BJ (cell line): ENCODE measurements at regions not wholly inside any gene's neighbourhood (a gene's known extent, or its start where the extent isn't known, plus 50 kb on each side); places are given as distances from the start of the nearest gene placed in this dataset.

Experiments
- CTCF ChIA-PET: fragments of 350-600 bp; formaldehyde crosslinking; extraction: SDS; loops from one replicate; lab custom pipeline; 2021; ENCODE audit warnings: antibody characterized with exemption, inconsistent platforms; lab: Yijun Ruan, JAX
- POLR2A ChIA-PET: fragments of 300-600 bp; sonication (Branson Sonifier 250); formaldehyde crosslinking; extraction: SDS; loops from one replicate; lab custom pipeline; 2021; ENCODE audit warnings: antibody characterized with exemption; lab: Charles Lee
- DNase-seq: peaks from one replicate; pipeline ENCODE4 v3.0.0-alpha.2; 2011; ENCODE audit warnings: low read depth
- H3K27me3 ChIP-seq: 2 replicates; pipeline ENCODE4 v1.6.0; 2011; ENCODE audit warnings: low read length; ENCODE audit not compliant: control insufficient read depth, insufficient read depth
- H3K36me3 ChIP-seq: 2 replicates; pipeline ENCODE4 v1.5.1; 2011; ENCODE audit warnings: low read length; ENCODE audit not compliant: control insufficient read depth, insufficient read depth
- H3K4me3 ChIP-seq: 2 replicates; pipeline ENCODE4 v1.5.1; 2011; ENCODE audit warnings: low read depth, mild to moderate bottlenecking, control low read depth, low read length
- CTCF ChIP-seq: IDR thresholded peaks from 2 replicates; pipeline ENCODE4 v1.5.1; 2011; ENCODE audit warnings: low read depth, mild to moderate bottlenecking, control low read depth, inconsistent platforms, low read length, moderate library complexity; ENCODE audit not compliant: insufficient read depth

- no peaks in the 10 kb centered on the region for H3K36me3 ChIP-seq
- no peak for DNase-seq
- no peak overlapping the region for H3K4me3 ChIP-seq
- POLR2A ChIA-PET: no interaction called here
- TF ChIP-seq CTCF: no peak
- CTCF ChIA-PET: no interaction called here
- H3K27me3 ChIP-seq: no peaks in the 10 kb centered on the region
These were observed 949.5 kb downstream of the RAB28 start for GRCh38 chr4:12534684-12535083.

- CTCF ChIA-PET: no interaction called here
- H3K4me3 ChIP-seq: no peak overlapping the region
- DNase-seq: no peak
- no peak for TF ChIP-seq CTCF
- H3K36me3 ChIP-seq: no peaks in the 10 kb centered on the region
- no peaks in the 10 kb centered on the region for H3K27me3 ChIP-seq
- POLR2A ChIA-PET: no interaction called here
These were observed 964.7 kb downstream of the RAB28 start for GRCh38 chr4:12519426-12519825.

- no peak for DNase-seq
- no peak for TF ChIP-seq CTCF
- Histone ChIP-seq H3K4me3 (no peak overlapping the region), H3K36me3 (no peaks in the 10 kb centered on the region), H3K27me3 (no peaks in the 10 kb centered on the region)
- CTCF ChIA-PET: no interaction called here
- POLR2A ChIA-PET: no interaction called here
These were observed 976.2 kb downstream of the RAB28 start for GRCh38 chr4:12507868-12508481.

- POLR2A ChIA-PET: no interaction called here
- CTCF ChIA-PET: no interaction called here
- Histone ChIP-seq H3K27me3 (no peaks in the 10 kb centered on the region), H3K36me3 (no peaks in the 10 kb centered on the region), H3K4me3 (no peak overlapping the region)
- no peak for DNase-seq
- no peak for TF ChIP-seq CTCF
These were observed 983.7 kb downstream of the RAB28 start for GRCh38 chr4:12500409-12500808.

GRCh38 chr4:12499693-12500092 lies 984.4 kb downstream of the RAB28 start:
- POLR2A ChIA-PET: no interaction called here
- CTCF ChIA-PET: no interaction called here
- no peaks in the 10 kb centered on the region for H3K36me3 ChIP-seq
- H3K4me3 ChIP-seq: no peak overlapping the region
- TF ChIP-seq CTCF: no peak
- no peak for DNase-seq
- H3K27me3 ChIP-seq: no peaks in the 10 kb centered on the region
